ENCODE measurements at regions not wholly inside any gene's neighbourhood (a gene's known extent, or its start where the extent isn't known, plus 50 kb on each side); places are given as distances from the start of the nearest gene placed in this dataset.

- WGBS (ENCODE audit: low lambda C conversion rate): 82% methylated on average over 2 of the region's 2 CpGs
- DNase-seq: no peak
Measured at GRCh38 chr17:69916761-69917160, 158.3 kb upstream of the KCNJ16 start.

More at GRCh38 chr17:69916761-69917160, 158.3 kb upstream of the KCNJ16 start:
- POLR2A ChIA-PET: no interaction called here
- CTCF ChIA-PET: no interaction called here
- Histone ChIP-seq H3K4me1 (ENCODE audit: control insufficient read depth in 1 of 2, insufficient read depth in 2 of 2, low read depth in 1 of 2, low read length in 1 of 2) (peaks cover 0 to 2% of the 10 kb centered on the region in 2 experiments; a peak in 1 of 4 replicates), H3F3A (replicated peaks; ENCODE audit: insufficient read depth) (no peaks in the 10 kb centered on the region), H3K36me3 (replicated peaks in 1 of 2; ENCODE audit: control insufficient read depth in 1 of 2, insufficient read depth in 2 of 2, low read length in 1 of 2) (no peaks in the 10 kb centered on the region), H3K27me3 (ENCODE audit: insufficient read depth) (no peaks in the 10 kb centered on the region), H3K9me2 (no peaks in the 10 kb centered on the region), H3K4me3 (ENCODE audit: low read depth in 2 of 2, low read length in 1 of 2) (no peak overlapping the region), H3K27ac (ENCODE audit: low read depth in 2 of 2, low read length in 1 of 2) (no peak overlapping the region), H4K20me1 (ENCODE audit: insufficient read depth) (no peaks in the 10 kb centered on the region), H3K9me3 (peaks cover 3% of the 10 kb centered on the region; the same call in 1 of the 2 replicates), H3K9ac (no peak overlapping the region), H3K79me2 (ENCODE audit: insufficient read depth) (no peaks in the 10 kb centered on the region), H2AFZ (ENCODE audit: low read depth) (no peak overlapping the region), H3K4me2 (no peak overlapping the region)
- TF ChIP-seq, protein P1, sequence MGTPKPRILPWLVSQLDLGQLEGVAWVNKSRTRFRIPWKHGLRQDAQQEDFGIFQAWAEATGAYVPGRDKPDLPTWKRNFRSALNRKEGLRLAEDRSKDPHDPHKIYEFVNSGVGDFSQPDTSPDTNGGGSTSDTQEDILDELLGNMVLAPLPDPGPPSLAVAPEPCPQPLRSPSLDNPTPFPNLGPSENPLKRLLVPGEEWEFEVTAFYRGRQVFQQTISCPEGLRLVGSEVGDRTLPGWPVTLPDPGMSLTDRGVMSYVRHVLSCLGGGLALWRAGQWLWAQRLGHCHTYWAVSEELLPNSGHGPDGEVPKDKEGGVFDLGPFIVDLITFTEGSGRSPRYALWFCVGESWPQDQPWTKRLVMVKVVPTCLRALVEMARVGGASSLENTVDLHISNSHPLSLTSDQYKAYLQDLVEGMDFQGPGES (IDR thresholded peaks at IDR 0.05; ENCODE audit: low read depth, low read length): no peak
- TF ChIP-seq SIN3A (IDR thresholded peaks at IDR 0.05; ENCODE audit: borderline replicate concordance, low read depth, low read length): no peak
- TF ChIP-seq FOXJ3 (CRISPR knock-in tag; IDR thresholded peaks at IDR 0.05): no peak
- TF ChIP-seq ELF1 (IDR thresholded peaks at IDR 0.05): no peak
- TF ChIP-seq SMC3 (IDR thresholded peaks at IDR 0.05; ENCODE audit: low read depth, low read length): no peak
- no peak for TF ChIP-seq EZH2phosphoT487 (IDR thresholded peaks at IDR 0.05; ENCODE audit: borderline replicate concordance, low read depth)
- TF ChIP-seq RFX5 (IDR thresholded peaks at IDR 0.05; ENCODE audit: low read length): no peak
- TF ChIP-seq, protein P2, sequence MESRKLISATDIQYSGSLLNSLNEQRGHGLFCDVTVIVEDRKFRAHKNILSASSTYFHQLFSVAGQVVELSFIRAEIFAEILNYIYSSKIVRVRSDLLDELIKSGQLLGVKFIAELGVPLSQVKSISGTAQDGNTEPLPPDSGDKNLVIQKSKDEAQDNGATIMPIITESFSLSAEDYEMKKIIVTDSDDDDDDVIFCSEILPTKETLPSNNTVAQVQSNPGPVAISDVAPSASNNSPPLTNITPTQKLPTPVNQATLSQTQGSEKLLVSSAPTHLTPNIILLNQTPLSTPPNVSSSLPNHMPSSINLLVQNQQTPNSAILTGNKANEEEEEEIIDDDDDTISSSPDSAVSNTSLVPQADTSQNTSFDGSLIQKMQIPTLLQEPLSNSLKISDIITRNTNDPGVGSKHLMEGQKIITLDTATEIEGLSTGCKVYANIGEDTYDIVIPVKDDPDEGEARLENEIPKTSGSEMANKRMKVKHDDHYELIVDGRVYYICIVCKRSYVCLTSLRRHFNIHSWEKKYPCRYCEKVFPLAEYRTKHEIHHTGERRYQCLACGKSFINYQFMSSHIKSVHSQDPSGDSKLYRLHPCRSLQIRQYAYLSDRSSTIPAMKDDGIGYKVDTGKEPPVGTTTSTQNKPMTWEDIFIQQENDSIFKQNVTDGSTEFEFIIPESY (IDR thresholded peaks at IDR 0.05; ENCODE audit: borderline replicate concordance, low read depth): no peak
- no peak for TF ChIP-seq POLR2AphosphoS5 (IDR thresholded peaks at IDR 0.05; ENCODE audit: low read depth, low read length)
- no peak for TF ChIP-seq REST (IDR thresholded peaks at IDR 0.05; ENCODE audit: low read depth, low read length)
- no peak for TF ChIP-seq JUND (IDR thresholded peaks at IDR 0.05)
- TF ChIP-seq YY1 (IDR thresholded peaks at IDR 0.05; ENCODE audit: low read depth): no peak

Measured in SK-N-SH (cell line).